ENCODE measurements at regions not wholly inside any gene's neighbourhood (a gene's known extent, or its start where the extent isn't known, plus 50 kb on each side); places are given as distances from the start of the nearest gene placed in this dataset.

- ATAC-seq (no peak), DNase-seq (ENCODE audit: low read depth, low spot score) (no peak), FAIRE-seq (no peak)
- POLR2A ChIA-PET = no interaction called here
- Histone ChIP-seq H3K79me2 (ENCODE audit: control insufficient read depth, insufficient read depth, low read length) (no peaks in the 10 kb centered on the region), H4K20me1 (ENCODE audit: control insufficient read depth, insufficient read depth) (no peaks in the 10 kb centered on the region), H2AFZ (ENCODE audit: control insufficient read depth, low read depth, low read length) (no peak overlapping the region), H3K9me3 (replicated peaks; ENCODE audit: control insufficient read depth, insufficient read depth, low read length) (no peaks in the 10 kb centered on the region), H3K4me1 (ENCODE audit: control insufficient read depth, insufficient read depth, low read length) (no peaks in the 10 kb centered on the region), H3K27ac (ENCODE audit: control insufficient read depth, insufficient read depth) (no peak overlapping the region), H3K27me3 (replicated peaks in 1 of 2; ENCODE audit: control insufficient read depth in 2 of 2, insufficient read depth in 2 of 2, low read length in 1 of 2) (no peaks in the 10 kb centered on the region), H3K4me2 (ENCODE audit: control insufficient read depth, insufficient read depth) (no peak overlapping the region), H3K9ac (ENCODE audit: control insufficient read depth, insufficient read depth, low read length) (no peak overlapping the region), H3K36me3 (ENCODE audit: control insufficient read depth in 2 of 2, insufficient read depth in 2 of 2, low read length in 1 of 2) (no peaks in the 10 kb centered on the region), H3K4me3 (no peak overlapping the region)
- 0% methylated on average over 1 of the region's 1 CpG for WGBS (ENCODE audit: insufficient coverage, insufficient replicate concordance, low lambda C conversion rate, missing lambda C conversion rate)
- RAD21 ChIA-PET (ENCODE audit: unreplicated experiment) = no interaction called here
- TF ChIP-seq IRF5 (IDR thresholded peaks at IDR 0.05; ENCODE audit: borderline replicate concordance) (no peak), POLR2AphosphoS2 (IDR thresholded peaks at IDR 0.05; ENCODE audit: low read depth, low read length) (no peak), SIX5 (IDR thresholded peaks at IDR 0.05; ENCODE audit: low read depth, low read length, severe bottlenecking) (no peak), WRNIP1 (IDR thresholded peaks at IDR 0.05; ENCODE audit: borderline replicate concordance, low read depth, low read length) (no peak), NBN (IDR thresholded peaks at IDR 0.05) (no peak), E2F4 (IDR thresholded peaks at IDR 0.05; ENCODE audit: low read depth, low read length) (no peak), CHD1 (IDR thresholded peaks at IDR 0.05; ENCODE audit: low read depth, low read length) (no peak)
- intact Hi-C loops (cut with micrococcal nuclease; ENCODE audit: unreplicated experiment) (no loop called here), in situ Hi-C loops (cut with MboI) (no loop called here)
- no TSS peak for BruUV-seq (replicated peaks)
- CTCF ChIA-PET = no interaction called here
- SMC1A ChIA-PET (ENCODE audit: uncharacterized antibody, unreplicated experiment) = interaction anchor here (0.9 to 1.2 kb wide), 2 partner anchors 15 to 253 kb away, joined by 3 to 4 read pairs; no protein-coding TSS in a partner anchor
These were observed 237.2 kb upstream of the IL12B start for GRCh38 chr5:159567461-159567860.

Measured in GM12878 (cell line).